Fibroblast of mammary gland (primary cell): ENCODE measurements at regions not wholly inside any gene's neighbourhood (a gene's known extent, or its start where the extent isn't known, plus 50 kb on each side); places are given as distances from the start of the nearest gene placed in this dataset.
"Not testable (repeated sequence)": the region's sequence is repeated elsewhere in the genome, so short reads cannot be mapped to it uniquely, and the experiment has no call there.

Source experiments
- DNase-seq: peaks from one replicate; pipeline ENCODE4 v3.0.0-alpha.2; 2010; ENCODE audit warnings: low read depth
- H3K4me3 ChIP-seq: 2 replicates; pipeline ENCODE4 v1.5.1; 2011; ENCODE audit warnings: low read depth, mild to moderate bottlenecking, low read length, moderate library complexity; ENCODE audit not compliant: control insufficient read depth
- TF ChIP-seq, protein P1 (sequence below): conservative IDR thresholded peaks from 2 replicates; pipeline ENCODE4 v1.5.1; 2011; ENCODE audit warnings: low read depth, low read length, inconsistent platforms; ENCODE audit not compliant: control insufficient read depth, insufficient read depth

DNA sequence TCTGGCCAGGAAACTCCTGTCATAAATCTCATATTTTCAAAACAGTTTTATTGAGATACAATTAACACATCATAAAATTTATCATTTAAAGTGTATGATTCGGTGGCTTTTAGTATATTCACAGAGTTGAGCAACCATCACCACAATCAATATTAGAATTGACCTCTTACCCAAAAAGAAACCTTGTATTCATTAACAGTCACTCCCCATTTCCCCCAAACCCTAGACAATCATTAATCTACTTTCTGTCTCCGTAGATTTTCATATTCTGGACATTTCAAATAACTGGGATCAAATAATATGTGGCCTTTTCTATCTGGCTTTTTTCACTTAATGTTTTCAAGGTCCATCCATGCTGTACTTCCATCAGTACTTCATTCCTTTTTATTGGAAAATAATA, 145.7 kb upstream of the RORA start:
- TF ChIP-seq, protein P1, sequence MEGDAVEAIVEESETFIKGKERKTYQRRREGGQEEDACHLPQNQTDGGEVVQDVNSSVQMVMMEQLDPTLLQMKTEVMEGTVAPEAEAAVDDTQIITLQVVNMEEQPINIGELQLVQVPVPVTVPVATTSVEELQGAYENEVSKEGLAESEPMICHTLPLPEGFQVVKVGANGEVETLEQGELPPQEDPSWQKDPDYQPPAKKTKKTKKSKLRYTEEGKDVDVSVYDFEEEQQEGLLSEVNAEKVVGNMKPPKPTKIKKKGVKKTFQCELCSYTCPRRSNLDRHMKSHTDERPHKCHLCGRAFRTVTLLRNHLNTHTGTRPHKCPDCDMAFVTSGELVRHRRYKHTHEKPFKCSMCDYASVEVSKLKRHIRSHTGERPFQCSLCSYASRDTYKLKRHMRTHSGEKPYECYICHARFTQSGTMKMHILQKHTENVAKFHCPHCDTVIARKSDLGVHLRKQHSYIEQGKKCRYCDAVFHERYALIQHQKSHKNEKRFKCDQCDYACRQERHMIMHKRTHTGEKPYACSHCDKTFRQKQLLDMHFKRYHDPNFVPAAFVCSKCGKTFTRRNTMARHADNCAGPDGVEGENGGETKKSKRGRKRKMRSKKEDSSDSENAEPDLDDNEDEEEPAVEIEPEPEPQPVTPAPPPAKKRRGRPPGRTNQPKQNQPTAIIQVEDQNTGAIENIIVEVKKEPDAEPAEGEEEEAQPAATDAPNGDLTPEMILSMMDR: no peak
- no peak for DNase-seq
- no peak overlapping the region for H3K4me3 ChIP-seq

DNA sequence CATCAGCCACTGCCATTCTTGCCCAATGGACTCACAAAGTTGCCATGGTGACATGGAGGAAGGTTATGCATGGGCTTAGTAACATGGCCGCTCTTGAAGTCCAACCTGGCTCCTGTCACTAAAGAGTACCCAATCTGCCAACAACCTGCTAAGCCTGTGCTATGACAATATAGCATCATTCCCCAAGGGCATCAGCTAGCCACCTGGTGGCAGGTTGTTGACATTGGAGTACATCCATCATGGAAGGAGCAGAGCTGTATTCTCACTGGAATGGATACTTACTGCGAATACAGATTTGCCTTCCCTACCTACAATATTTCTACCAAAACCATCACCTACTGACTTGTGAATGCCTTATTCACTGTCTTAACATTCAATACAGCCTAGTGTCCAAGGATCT, 138.9 kb upstream of the RORA start:
- TF ChIP-seq, protein P1: no peak
- DNase-seq: no peak
- no peak overlapping the region for H3K4me3 ChIP-seq

DNA sequence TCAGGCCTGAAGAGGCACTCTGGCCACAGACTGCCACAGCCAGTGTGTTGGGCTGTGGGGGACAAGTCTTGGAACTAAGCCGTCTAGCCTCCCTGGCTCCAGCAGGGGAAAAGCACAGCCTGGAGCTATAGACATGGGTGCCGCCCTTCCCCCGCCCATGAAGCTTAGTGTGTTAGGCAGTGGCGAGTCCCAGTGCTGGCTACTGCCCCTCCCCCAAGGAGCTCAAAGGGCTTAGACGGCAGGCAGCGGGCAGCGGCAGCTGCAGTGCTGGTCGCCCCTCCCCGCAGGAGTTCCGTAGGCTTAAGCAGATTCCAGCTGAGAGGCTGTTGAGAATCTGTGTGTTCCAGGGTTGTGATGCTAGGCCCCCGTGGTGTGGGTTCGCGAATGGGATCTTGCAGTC, 135.8 kb upstream of the RORA start:
- H3K4me3 ChIP-seq: no peak overlapping the region
- TF ChIP-seq, protein P1: no peak
- DNase-seq: no peak

DNA sequence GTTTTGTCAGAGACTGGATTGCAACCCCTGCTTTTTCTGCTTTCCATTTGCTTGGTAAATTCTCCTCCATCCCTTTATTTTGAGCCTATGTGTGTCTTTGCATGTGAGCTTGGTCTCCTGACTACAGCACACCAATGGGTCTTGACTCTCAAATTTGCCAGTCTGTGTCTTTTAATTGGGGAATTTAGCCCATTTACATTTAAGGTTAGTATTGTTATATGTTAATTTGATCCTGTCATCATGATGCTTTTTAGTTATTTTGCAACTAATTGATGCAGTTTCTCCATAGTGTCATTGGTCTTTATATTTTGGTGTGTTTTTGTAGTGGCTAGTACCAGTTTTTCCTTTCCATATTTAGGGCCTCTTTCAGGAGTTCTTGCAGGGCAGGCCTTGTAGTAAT, 133.8 kb upstream of the RORA start:
- DNase-seq, H3K4me3 ChIP-seq: not testable (repeated sequence)

DNA sequence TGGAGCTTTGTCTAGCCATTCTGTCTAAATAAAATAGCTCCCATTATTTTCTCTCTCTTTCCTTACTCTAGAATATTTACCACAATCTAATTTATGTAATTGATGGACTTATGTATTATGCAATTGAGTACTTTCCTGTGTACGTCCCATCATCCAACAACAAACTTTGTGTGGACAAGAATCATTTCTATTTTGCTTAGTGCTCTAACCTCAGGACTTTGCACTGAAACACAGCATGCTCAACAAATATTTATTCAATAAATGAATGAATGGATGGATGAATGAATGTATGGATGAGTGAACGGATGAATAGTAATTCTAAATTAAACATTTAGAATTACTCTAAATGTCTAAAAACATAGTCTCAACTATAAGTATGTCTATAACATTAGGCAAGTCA, 115.2 kb upstream of the RORA start:
- no peak overlapping the region for H3K4me3 ChIP-seq
- TF ChIP-seq, protein P1: no peak
- DNase-seq: no peak

DNA sequence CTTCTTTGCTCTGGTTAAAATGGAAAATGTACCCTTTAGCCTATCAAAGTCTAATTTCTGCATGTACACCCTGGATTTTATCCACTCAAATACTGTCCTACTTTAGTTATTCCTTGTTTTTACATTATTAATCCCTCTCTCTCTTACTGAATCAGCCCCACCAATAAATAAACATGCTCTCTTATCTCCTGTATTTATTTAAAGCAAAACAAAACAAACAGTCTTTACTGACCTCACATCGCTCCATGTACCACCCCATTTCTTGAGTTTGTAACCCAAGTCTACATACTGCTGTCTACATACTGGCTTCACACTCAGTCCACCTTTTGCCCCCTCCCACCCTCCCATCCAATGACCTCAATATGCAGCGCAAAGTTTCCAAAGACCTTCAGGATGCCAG, 113.3 kb upstream of the RORA start:
- H3K4me3 ChIP-seq: no peak overlapping the region
- TF ChIP-seq, protein P1: no peak
- DNase-seq: no peak

DNA sequence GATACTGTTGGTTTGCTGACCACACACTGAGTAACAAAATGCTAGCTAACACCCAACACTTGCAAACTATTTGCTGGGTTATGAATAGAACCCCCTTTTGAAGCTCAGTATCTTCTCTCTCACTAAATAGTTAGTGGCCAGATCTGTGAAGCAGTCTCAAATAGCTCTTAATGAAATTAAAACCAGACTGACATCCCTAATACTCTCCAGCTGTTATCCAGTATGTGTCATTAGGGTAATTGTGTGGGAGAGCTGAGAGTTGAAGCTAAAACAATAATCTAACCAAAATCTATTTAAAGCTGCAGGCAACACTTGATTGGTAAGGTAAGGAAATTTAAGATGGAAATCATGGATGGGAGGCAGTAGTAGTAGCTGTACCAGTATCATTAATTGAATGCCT, 110.4 kb upstream of the RORA start:
- DNase-seq: peak; percentile 8
- H3K4me3 ChIP-seq: no peak overlapping the region
- TF ChIP-seq, protein P1: no peak
